ENCODE measurements at regions not wholly inside any gene's neighbourhood (a gene's known extent, or its start where the extent isn't known, plus 50 kb on each side); places are given as distances from the start of the nearest gene placed in this dataset.
"Not testable (repeated sequence)": the region's sequence is repeated elsewhere in the genome, so short reads cannot be mapped to it uniquely, and the experiment has no call there.

GRCh38 chr5:159779481-159779880 lies 136.8 kb upstream of the ADRA1B start:
- no peak for DNase-seq (ENCODE audit: low read depth in 1 of 2, low spot score in 1 of 2)

- DNase-seq (ENCODE audit: low read depth in 1 of 2, low spot score in 1 of 2) = no peak
Observed at GRCh38 chr5:159780246-159780645, 136.0 kb upstream of the ADRA1B start.

- no peak for DNase-seq (ENCODE audit: low read depth in 1 of 2, low spot score in 1 of 2)
Observed at GRCh38 chr5:159781626-159782157, 134.6 kb upstream of the ADRA1B start.

GRCh38 chr5:159782197-159782994 lies 133.9 kb upstream of the ADRA1B start:
- DNase-seq (ENCODE audit: low read depth in 1 of 2, low spot score in 1 of 2) = no peak

- DNase-seq (ENCODE audit: low read depth in 1 of 2, low spot score in 1 of 2) = no peak
Observed at GRCh38 chr5:159782995-159783300, 133.3 kb upstream of the ADRA1B start.

GRCh38 chr5:159783726-159784247 lies 132.5 kb upstream of the ADRA1B start:
- DNase-seq (ENCODE audit: low read depth in 1 of 2, low spot score in 1 of 2) = no peak

- no peak for DNase-seq (ENCODE audit: low read depth in 1 of 2, low spot score in 1 of 2)
Observed at GRCh38 chr5:159784993-159785392, 131.3 kb upstream of the ADRA1B start.

GRCh38 chr5:159785656-159786055 lies 130.6 kb upstream of the ADRA1B start:
- no peak for DNase-seq (ENCODE audit: low read depth in 1 of 2, low spot score in 1 of 2)

GRCh38 chr5:159786201-159786600 lies 130.1 kb upstream of the ADRA1B start:
- no peak for DNase-seq (ENCODE audit: low read depth in 1 of 2, low spot score in 1 of 2)

- DNase-seq (ENCODE audit: low read depth in 1 of 2, low spot score in 1 of 2) = no peak
Observed at GRCh38 chr5:159786901-159787691, 129.2 kb upstream of the ADRA1B start.

GRCh38 chr5:159787837-159788236 lies 128.4 kb upstream of the ADRA1B start:
- no peak for DNase-seq (ENCODE audit: low read depth in 1 of 2, low spot score in 1 of 2)

GRCh38 chr5:159788835-159789331 lies 127.4 kb upstream of the ADRA1B start:
- DNase-seq (ENCODE audit: low read depth in 1 of 2, low spot score in 1 of 2) = no peak

- DNase-seq (ENCODE audit: low read depth in 1 of 2, low spot score in 1 of 2) = no peak
Observed at GRCh38 chr5:159792180-159792579, 124.1 kb upstream of the ADRA1B start.

GRCh38 chr5:159797261-159797970 lies 118.9 kb upstream of the ADRA1B start:
- no peak for DNase-seq (ENCODE audit: low read depth in 1 of 2, low spot score in 1 of 2)

GRCh38 chr5:159799701-159800100 lies 116.6 kb upstream of the ADRA1B start:
- DNase-seq (ENCODE audit: low read depth in 1 of 2, low spot score in 1 of 2) = no peak

GRCh38 chr5:159800131-159800840 lies 116.0 kb upstream of the ADRA1B start:
- DNase-seq (ENCODE audit: low read depth in 1 of 2, low spot score in 1 of 2) = no peak

GRCh38 chr5:159801303-159801702 lies 115.0 kb upstream of the ADRA1B start:
- no peak for DNase-seq (ENCODE audit: low read depth in 1 of 2, low spot score in 1 of 2)

GRCh38 chr5:159802661-159803060 lies 113.6 kb upstream of the ADRA1B start:
- DNase-seq (ENCODE audit: low read depth in 1 of 2, low spot score in 1 of 2) = no peak

- no peak for DNase-seq (ENCODE audit: low read depth in 1 of 2, low spot score in 1 of 2)
Observed at GRCh38 chr5:159804121-159804520, 112.2 kb upstream of the ADRA1B start.

- no peak for DNase-seq (ENCODE audit: low read depth in 1 of 2, low spot score in 1 of 2)
Observed at GRCh38 chr5:159805021-159805420, 111.3 kb upstream of the ADRA1B start.

- DNase-seq (ENCODE audit: low read depth in 1 of 2, low spot score in 1 of 2) = not testable (repeated sequence)
Observed at GRCh38 chr5:159807135-159807534, 109.1 kb upstream of the ADRA1B start.
